ENCODE measurements at regions not wholly inside any gene's neighbourhood (a gene's known extent, or its start where the extent isn't known, plus 50 kb on each side); places are given as distances from the start of the nearest gene placed in this dataset.

DNA sequence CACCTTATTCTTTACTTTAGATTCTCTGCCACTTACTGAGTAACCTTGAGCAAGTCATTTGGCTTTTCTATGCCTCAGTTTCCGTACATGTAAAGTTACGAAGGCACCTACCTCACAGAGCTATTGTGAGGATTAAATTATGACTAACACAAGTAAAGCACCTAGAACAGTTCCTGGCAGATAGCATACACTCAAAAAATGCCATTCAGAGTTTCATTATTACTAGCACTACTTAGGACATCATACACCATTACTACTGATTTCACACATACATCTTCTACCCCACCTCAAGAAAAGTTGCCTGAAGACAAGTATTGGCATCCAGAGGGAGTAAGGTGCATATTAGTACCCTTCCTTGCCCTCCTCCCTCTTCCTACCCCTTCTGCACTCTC lies 107.8 kb downstream of the OGFRL1 start:
- Histone ChIP-seq H3K27me3 (peaks cover 27% of the 10 kb centered on the region), H3K36me3 (no peaks in the 10 kb centered on the region), H3K27ac (no peak overlapping the region), H3K4me1 (ENCODE audit: control insufficient read depth in 1 of 2, insufficient read depth in 1 of 2, low read depth in 1 of 2, low read length in 1 of 2) (no peaks in the 10 kb centered on the region), H3K9me3 (no peaks in the 10 kb centered on the region), H3K4me3 (ENCODE audit: low read depth in 1 of 2, low read length in 1 of 2) (no peak overlapping the region)
- TF ChIP-seq, protein P1, sequence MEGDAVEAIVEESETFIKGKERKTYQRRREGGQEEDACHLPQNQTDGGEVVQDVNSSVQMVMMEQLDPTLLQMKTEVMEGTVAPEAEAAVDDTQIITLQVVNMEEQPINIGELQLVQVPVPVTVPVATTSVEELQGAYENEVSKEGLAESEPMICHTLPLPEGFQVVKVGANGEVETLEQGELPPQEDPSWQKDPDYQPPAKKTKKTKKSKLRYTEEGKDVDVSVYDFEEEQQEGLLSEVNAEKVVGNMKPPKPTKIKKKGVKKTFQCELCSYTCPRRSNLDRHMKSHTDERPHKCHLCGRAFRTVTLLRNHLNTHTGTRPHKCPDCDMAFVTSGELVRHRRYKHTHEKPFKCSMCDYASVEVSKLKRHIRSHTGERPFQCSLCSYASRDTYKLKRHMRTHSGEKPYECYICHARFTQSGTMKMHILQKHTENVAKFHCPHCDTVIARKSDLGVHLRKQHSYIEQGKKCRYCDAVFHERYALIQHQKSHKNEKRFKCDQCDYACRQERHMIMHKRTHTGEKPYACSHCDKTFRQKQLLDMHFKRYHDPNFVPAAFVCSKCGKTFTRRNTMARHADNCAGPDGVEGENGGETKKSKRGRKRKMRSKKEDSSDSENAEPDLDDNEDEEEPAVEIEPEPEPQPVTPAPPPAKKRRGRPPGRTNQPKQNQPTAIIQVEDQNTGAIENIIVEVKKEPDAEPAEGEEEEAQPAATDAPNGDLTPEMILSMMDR (IDR thresholded peaks at IDR 0.05) = no peak

DNA sequence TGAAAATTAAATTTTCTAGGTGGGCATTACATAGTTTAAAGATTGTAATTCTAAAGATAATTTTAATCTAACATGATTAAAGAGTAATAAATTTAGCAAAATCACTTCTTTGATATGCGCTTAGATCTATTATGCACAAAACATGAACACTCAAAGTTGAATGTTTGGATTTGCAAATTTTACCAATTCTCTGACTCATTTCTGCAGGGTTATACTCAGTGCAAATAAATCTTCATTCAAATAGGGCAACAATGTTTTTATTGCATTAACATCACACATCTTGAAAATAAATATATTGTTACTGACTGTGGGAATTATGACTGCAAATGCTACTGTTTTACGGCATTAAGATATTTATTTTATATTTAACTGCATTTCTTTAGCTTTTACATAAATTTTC lies 110.7 kb downstream of the OGFRL1 start:
- no peaks in the 10 kb centered on the region for H3K9me3 ChIP-seq
- H3K36me3 ChIP-seq = no peaks in the 10 kb centered on the region
- no peak overlapping the region for H3K27ac ChIP-seq
- H3K4me3 ChIP-seq (ENCODE audit: low read depth in 1 of 2, low read length in 1 of 2) = no peak overlapping the region
- H3K4me1 ChIP-seq (ENCODE audit: control insufficient read depth in 1 of 2, insufficient read depth in 1 of 2, low read depth in 1 of 2, low read length in 1 of 2) = peaks cover 0 to 6% of the 10 kb centered on the region in 2 experiments
- TF ChIP-seq, protein P1 (IDR thresholded peaks at IDR 0.05) = no peak
- peaks cover 17% of the 10 kb centered on the region for H3K27me3 ChIP-seq

DNA sequence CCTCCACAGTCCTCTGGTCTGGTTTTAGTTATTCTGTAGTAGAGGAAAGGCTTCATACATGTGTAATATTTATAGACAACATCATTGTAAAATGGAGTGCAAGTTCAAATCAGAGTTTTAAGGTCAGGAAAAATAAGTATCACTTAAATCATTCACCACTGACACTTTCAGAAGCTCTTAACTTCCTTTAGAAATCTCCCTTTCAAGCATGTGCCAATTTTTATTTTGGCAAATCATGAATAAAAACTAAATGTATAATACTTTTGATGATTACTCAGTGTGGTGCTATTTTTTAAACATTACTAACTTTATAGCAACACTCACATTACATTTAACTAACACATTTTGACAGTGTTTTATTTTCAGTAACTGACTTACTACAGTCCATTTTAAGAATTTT lies 112.2 kb downstream of the OGFRL1 start:
- Histone ChIP-seq H3K9me3 (no peaks in the 10 kb centered on the region), H3K27ac (no peak overlapping the region), H3K4me1 (ENCODE audit: control insufficient read depth in 1 of 2, insufficient read depth in 1 of 2, low read depth in 1 of 2, low read length in 1 of 2) (peaks cover 0 to 6% of the 10 kb centered on the region in 2 experiments), H3K4me3 (ENCODE audit: low read depth in 1 of 2, low read length in 1 of 2) (no peak overlapping the region), H3K27me3 (peaks cover 25% of the 10 kb centered on the region), H3K36me3 (no peaks in the 10 kb centered on the region)
- TF ChIP-seq, protein P1 (IDR thresholded peaks at IDR 0.05) = no peak

DNA sequence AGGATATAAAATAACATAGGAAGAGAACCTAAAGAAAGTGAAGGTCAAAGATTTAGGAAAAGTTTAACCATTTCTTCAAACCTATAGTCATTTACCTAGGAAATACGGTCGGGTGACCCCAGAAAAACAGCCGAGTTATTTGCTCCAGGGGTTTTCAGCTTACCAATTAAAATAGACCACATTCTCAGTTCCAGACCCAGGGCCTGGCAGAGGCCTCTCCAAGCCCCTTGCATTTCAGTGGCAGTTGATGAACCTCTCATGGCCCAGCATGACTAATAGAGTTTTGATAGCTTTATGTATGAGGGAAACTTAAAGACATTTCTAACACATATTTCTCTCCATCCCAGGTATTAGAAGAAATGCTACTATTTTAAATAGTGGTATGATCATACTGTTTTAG lies 113.5 kb downstream of the OGFRL1 start:
- TF ChIP-seq, protein P1 (IDR thresholded peaks at IDR 0.05) = no peak
- no peak overlapping the region for H3K4me3 ChIP-seq (ENCODE audit: low read depth in 1 of 2, low read length in 1 of 2)
- H3K4me1 ChIP-seq (ENCODE audit: control insufficient read depth in 1 of 2, insufficient read depth in 1 of 2, low read depth in 1 of 2, low read length in 1 of 2) = peaks cover 0 to 6% of the 10 kb centered on the region in 2 experiments
- H3K9me3 ChIP-seq = no peaks in the 10 kb centered on the region
- no peaks in the 10 kb centered on the region for H3K36me3 ChIP-seq
- peaks cover 28% of the 10 kb centered on the region for H3K27me3 ChIP-seq
- no peak overlapping the region for H3K27ac ChIP-seq

DNA sequence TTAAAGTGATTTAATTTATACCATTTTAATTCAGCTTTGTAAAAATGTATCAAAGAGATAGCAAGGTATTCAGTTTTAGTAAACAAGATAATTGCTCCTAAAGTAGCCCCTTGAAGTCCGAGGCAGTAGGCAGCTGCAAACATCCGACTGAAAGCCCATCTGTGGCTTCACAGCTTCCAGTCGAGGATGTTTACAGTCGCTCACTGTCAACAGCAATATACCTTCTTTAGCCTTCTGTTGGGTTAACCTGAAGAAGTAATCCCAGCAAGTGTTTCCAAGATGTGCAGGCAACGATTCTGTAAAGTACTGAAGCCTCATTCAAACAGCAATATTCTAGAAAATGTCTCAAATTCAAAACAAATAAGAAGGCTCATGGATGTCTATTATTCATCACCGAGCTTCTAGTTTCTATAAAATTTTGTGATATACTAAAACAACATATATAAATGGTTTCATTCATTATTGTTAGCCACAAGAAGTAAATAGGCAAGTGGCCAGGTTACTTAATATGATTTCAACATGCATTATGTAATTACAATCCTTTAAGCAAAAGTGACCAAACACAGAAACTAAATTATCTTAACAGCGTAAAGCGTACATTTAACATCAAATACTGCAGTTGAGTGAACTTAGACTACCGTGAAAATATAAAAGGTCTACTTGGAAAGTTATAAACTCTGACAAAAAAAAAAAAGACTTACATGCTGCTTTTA lies 115.0 kb downstream of the OGFRL1 start:
- Histone ChIP-seq H3K4me1 (ENCODE audit: control insufficient read depth in 1 of 2, insufficient read depth in 1 of 2, low read depth in 1 of 2, low read length in 1 of 2) (peaks cover 0 to 6% of the 10 kb centered on the region in 2 experiments), H3K36me3 (no peaks in the 10 kb centered on the region), H3K27ac (no peak overlapping the region), H3K4me3 (ENCODE audit: low read depth in 1 of 2, low read length in 1 of 2) (no peak overlapping the region), H3K27me3 (peaks cover 39% of the 10 kb centered on the region), H3K9me3 (no peaks in the 10 kb centered on the region)
- TF ChIP-seq, protein P1 (IDR thresholded peaks at IDR 0.05) = no peak
